ENCODE measurements at regions not wholly inside any gene's neighbourhood (a gene's known extent, or its start where the extent isn't known, plus 50 kb on each side); places are given as distances from the start of the nearest gene placed in this dataset.

- DNase-seq (ENCODE audit: extremely low read depth, low read depth), result no peak
- no peak for TF ChIP-seq CTCF (IDR thresholded peaks at IDR 0.05; ENCODE audit: low read depth, low read length, missing control alignments)
- no peak overlapping the region for H3K4me3 ChIP-seq (replicated peaks; ENCODE audit: low read depth, low read length)
Observed at GRCh38 chr21:35920436-35920835, 139.9 kb downstream of the SETD4 start.

- no peak overlapping the region for H3K4me3 ChIP-seq (replicated peaks; ENCODE audit: low read depth, low read length)
- TF ChIP-seq CTCF (IDR thresholded peaks at IDR 0.05; ENCODE audit: low read depth, low read length, missing control alignments), result no peak
- DNase-seq (ENCODE audit: extremely low read depth, low read depth), result no peak
Observed at GRCh38 chr21:35915030-35915429, 145.3 kb downstream of the SETD4 start.

GRCh38 chr21:35911412-35912191 lies 148.7 kb downstream of the SETD4 start:
- no peak overlapping the region for H3K4me3 ChIP-seq (replicated peaks; ENCODE audit: low read depth, low read length)
- no peak for DNase-seq (ENCODE audit: extremely low read depth, low read depth)
- no peak for TF ChIP-seq CTCF (IDR thresholded peaks at IDR 0.05; ENCODE audit: low read depth, low read length, missing control alignments)

GRCh38 chr21:35909456-35910223 lies 150.7 kb downstream of the SETD4 start:
- DNase-seq (ENCODE audit: extremely low read depth, low read depth), result no peak
- no peak overlapping the region for H3K4me3 ChIP-seq (replicated peaks; ENCODE audit: low read depth, low read length)

GRCh38 chr21:35908311-35909078 lies 151.8 kb downstream of the SETD4 start:
- no peak for DNase-seq (ENCODE audit: extremely low read depth, low read depth)
- TF ChIP-seq CTCF (IDR thresholded peaks at IDR 0.05; ENCODE audit: low read depth, low read length, missing control alignments), result no peak
- H3K4me3 ChIP-seq (replicated peaks; ENCODE audit: low read depth, low read length), result no peak overlapping the region

More at GRCh38 chr21:35909456-35910223, 150.7 kb downstream of the SETD4 start:
- TF ChIP-seq CTCF (IDR thresholded peaks at IDR 0.05; ENCODE audit: low read depth, low read length, missing control alignments), result no peak

- no peak for DNase-seq (ENCODE audit: extremely low read depth, low read depth)
- no peak for TF ChIP-seq CTCF (IDR thresholded peaks at IDR 0.05; ENCODE audit: low read depth, low read length, missing control alignments)
- no peak overlapping the region for H3K4me3 ChIP-seq (replicated peaks; ENCODE audit: low read depth, low read length)
Observed at GRCh38 chr21:35906586-35906985, 153.7 kb downstream of the SETD4 start.

All from HFF-Myc (cell line).